ENCODE measurements at regions not wholly inside any gene's neighbourhood (a gene's known extent, or its start where the extent isn't known, plus 50 kb on each side); places are given as distances from the start of the nearest gene placed in this dataset.

- Histone ChIP-seq H3K9ac (ENCODE audit: extremely low read depth, low read length, poor library complexity, severe bottlenecking) (no peak overlapping the region), H3K4me3 (ENCODE audit: low read length) (no peak overlapping the region), H3K4me1 (ENCODE audit: control insufficient read depth, insufficient read depth, low read length) (no peaks in the 10 kb centered on the region), H3K36me3 (ENCODE audit: control insufficient read depth, insufficient read depth, low read length) (no peaks in the 10 kb centered on the region), H3K9me3 (ENCODE audit: control insufficient read depth, low read length) (no peaks in the 10 kb centered on the region), H3K27me3 (ENCODE audit: control insufficient read depth, insufficient read depth, low read length, poor library complexity, severe bottlenecking) (no peaks in the 10 kb centered on the region), H3K27ac (ENCODE audit: low read depth, low read length) (no peak overlapping the region)
- no peak for DNase-seq
- TF ChIP-seq, protein P1, sequence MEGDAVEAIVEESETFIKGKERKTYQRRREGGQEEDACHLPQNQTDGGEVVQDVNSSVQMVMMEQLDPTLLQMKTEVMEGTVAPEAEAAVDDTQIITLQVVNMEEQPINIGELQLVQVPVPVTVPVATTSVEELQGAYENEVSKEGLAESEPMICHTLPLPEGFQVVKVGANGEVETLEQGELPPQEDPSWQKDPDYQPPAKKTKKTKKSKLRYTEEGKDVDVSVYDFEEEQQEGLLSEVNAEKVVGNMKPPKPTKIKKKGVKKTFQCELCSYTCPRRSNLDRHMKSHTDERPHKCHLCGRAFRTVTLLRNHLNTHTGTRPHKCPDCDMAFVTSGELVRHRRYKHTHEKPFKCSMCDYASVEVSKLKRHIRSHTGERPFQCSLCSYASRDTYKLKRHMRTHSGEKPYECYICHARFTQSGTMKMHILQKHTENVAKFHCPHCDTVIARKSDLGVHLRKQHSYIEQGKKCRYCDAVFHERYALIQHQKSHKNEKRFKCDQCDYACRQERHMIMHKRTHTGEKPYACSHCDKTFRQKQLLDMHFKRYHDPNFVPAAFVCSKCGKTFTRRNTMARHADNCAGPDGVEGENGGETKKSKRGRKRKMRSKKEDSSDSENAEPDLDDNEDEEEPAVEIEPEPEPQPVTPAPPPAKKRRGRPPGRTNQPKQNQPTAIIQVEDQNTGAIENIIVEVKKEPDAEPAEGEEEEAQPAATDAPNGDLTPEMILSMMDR (conservative IDR thresholded peaks at IDR 0.05): no peak
- Mint-ChIP-seq H3K9me3 (no peaks in the 10 kb centered on the region), H3K27ac (no peak overlapping the region), H3K4me1 (no peaks in the 10 kb centered on the region), H3K27me3 (ENCODE audit: insufficient read depth) (no peaks in the 10 kb centered on the region), H3K4me3 (no peak overlapping the region), H3K36me3 (ENCODE audit: low read depth) (no peaks in the 10 kb centered on the region)
- WGBS, 2 experiments (ENCODE audit: insufficient coverage in 1 of 2, insufficient read length in 1 of 2): 84% methylated on average over 1 of the region's 1 CpG; no CpG with 5 or more reads in 1 of the 2 experiments
These were observed 61.0 kb upstream of the RARB start for GRCh38 chr3:25367025-25367424.

- no peaks in the 10 kb centered on the region for H3K27me3 ChIP-seq (ENCODE audit: control insufficient read depth, insufficient read depth, low read length, poor library complexity, severe bottlenecking)
- WGBS, 2 experiments (ENCODE audit: insufficient coverage in 1 of 2, insufficient read length in 1 of 2): 90 to 100% methylated on average over 1 to 3 of the region's 3 CpGs
- H3K27ac ChIP-seq (ENCODE audit: low read depth, low read length): no peak overlapping the region
- no peak overlapping the region for H3K9ac ChIP-seq (ENCODE audit: extremely low read depth, low read length, poor library complexity, severe bottlenecking)
- Mint-ChIP-seq H3K27me3 (ENCODE audit: insufficient read depth) (no peaks in the 10 kb centered on the region), H3K9me3 (no peaks in the 10 kb centered on the region), H3K4me1 (no peaks in the 10 kb centered on the region), H3K36me3 (ENCODE audit: low read depth) (no peaks in the 10 kb centered on the region), H3K27ac (no peak overlapping the region), H3K4me3 (no peak overlapping the region)
- no peaks in the 10 kb centered on the region for H3K9me3 ChIP-seq (ENCODE audit: control insufficient read depth, low read length)
- no peak overlapping the region for H3K4me3 ChIP-seq (ENCODE audit: low read length)
- TF ChIP-seq, protein P1 (conservative IDR thresholded peaks at IDR 0.05): no peak
- DNase-seq: no peak
- H3K36me3 ChIP-seq (ENCODE audit: control insufficient read depth, insufficient read depth, low read length): no peaks in the 10 kb centered on the region
- no peaks in the 10 kb centered on the region for H3K4me1 ChIP-seq (ENCODE audit: control insufficient read depth, insufficient read depth, low read length)
These were observed 55.9 kb upstream of the RARB start for GRCh38 chr3:25372167-25372566.

DNA sequence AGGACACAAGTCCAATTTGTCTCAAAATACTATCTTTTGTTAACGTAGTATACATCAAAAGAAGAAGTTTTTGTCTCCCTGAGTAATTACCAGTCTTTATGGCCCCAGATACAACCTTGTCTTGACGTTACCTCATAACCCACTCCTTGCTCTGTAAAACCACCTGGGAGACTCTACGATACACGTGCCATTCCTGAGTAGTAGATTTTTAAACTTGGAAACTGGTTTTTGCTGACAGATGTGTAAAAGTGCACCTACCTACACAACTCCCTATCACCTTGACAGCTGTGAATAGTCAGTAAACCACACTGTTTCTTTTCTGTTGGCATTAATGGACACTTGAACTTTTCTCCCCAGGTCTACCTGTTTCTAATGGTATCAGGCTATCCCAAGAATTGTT lies 51.7 kb upstream of the RARB start:
- no peaks in the 10 kb centered on the region for H3K36me3 ChIP-seq (ENCODE audit: control insufficient read depth, insufficient read depth, low read length)
- H3K4me1 ChIP-seq (ENCODE audit: control insufficient read depth, insufficient read depth, low read length): no peaks in the 10 kb centered on the region
- TF ChIP-seq, protein P1 (conservative IDR thresholded peaks at IDR 0.05): no peak
- Mint-ChIP-seq H3K36me3 (ENCODE audit: low read depth) (no peaks in the 10 kb centered on the region), H3K4me1 (no peaks in the 10 kb centered on the region), H3K27me3 (ENCODE audit: insufficient read depth) (no peaks in the 10 kb centered on the region), H3K9me3 (no peaks in the 10 kb centered on the region), H3K27ac (no peak overlapping the region), H3K4me3 (no peak overlapping the region)
- H3K4me3 ChIP-seq (ENCODE audit: low read length): no peak overlapping the region
- H3K9me3 ChIP-seq (ENCODE audit: control insufficient read depth, low read length): no peaks in the 10 kb centered on the region
- 88 to 100% methylated on average over 1 to 4 of the region's 4 CpGs for WGBS, 2 experiments (ENCODE audit: insufficient coverage in 1 of 2, insufficient read length in 1 of 2)
- H3K27ac ChIP-seq (ENCODE audit: low read depth, low read length): no peak overlapping the region
- no peak overlapping the region for H3K9ac ChIP-seq (ENCODE audit: extremely low read depth, low read length, poor library complexity, severe bottlenecking)
- no peaks in the 10 kb centered on the region for H3K27me3 ChIP-seq (ENCODE audit: control insufficient read depth, insufficient read depth, low read length, poor library complexity, severe bottlenecking)
- DNase-seq: no peak

Data from endodermal cell (in vitro differentiated cells).